NCI-H748 treated with DMSO at 0.1 percent for 48 hours (cell line): ENCODE measurements at regions not wholly inside any gene's neighbourhood (a gene's known extent, or its start where the extent isn't known, plus 50 kb on each side); places are given as distances from the start of the nearest gene placed in this dataset.

Experiments used
- DNase-seq: peaks from one replicate; lab custom pipeline; 2025; lab: John Stamatoyannopoulos, UW

GRCh38 chr20:60213126-60213893, 255.1 kb downstream of the CDH26 start:
- no peak for DNase-seq

GRCh38 chr20:60214901-60215815, 256.9 kb downstream of the CDH26 start:
- DNase-seq, result no peak

- DNase-seq, result no peak
Observed at GRCh38 chr20:60215816-60216730, 257.9 kb downstream of the CDH26 start.

GRCh38 chr20:60219231-60219630, 261.0 kb downstream of the CDH26 start:
- no peak for DNase-seq

- no peak for DNase-seq
Observed at GRCh38 chr20:60219984-60220562, 261.9 kb downstream of the CDH26 start.

- no peak for DNase-seq
Observed at GRCh38 chr20:60220706-60221105, 262.5 kb downstream of the CDH26 start.

GRCh38 chr20:60221593-60221992, 263.4 kb downstream of the CDH26 start:
- DNase-seq, result no peak

GRCh38 chr20:60222497-60222896, 264.3 kb downstream of the CDH26 start:
- DNase-seq, result no peak

- no peak for DNase-seq
Observed at GRCh38 chr20:60223174-60223573, 265.0 kb downstream of the CDH26 start.

- no peak for DNase-seq
Observed at GRCh38 chr20:60224914-60225313, 266.7 kb downstream of the CDH26 start.

GRCh38 chr20:60228255-60228654, 270.0 kb downstream of the CDH26 start:
- DNase-seq, result no peak

- no peak for DNase-seq
Observed at GRCh38 chr20:60232380-60232779, 274.2 kb downstream of the CDH26 start.

GRCh38 chr20:60233018-60233630, 274.9 kb downstream of the CDH26 start:
- DNase-seq, result no peak

- DNase-seq, result no peak
Observed at GRCh38 chr20:60236613-60237012, 278.4 kb downstream of the CDH26 start.

- no peak for DNase-seq
Observed at GRCh38 chr20:60237981-60238380, 279.8 kb downstream of the CDH26 start.

GRCh38 chr20:60238992-60239660, 280.9 kb downstream of the CDH26 start:
- no peak for DNase-seq

- no peak for DNase-seq
Observed at GRCh38 chr20:60239956-60240355, 281.7 kb downstream of the CDH26 start.

- DNase-seq, result no peak
Observed at GRCh38 chr20:60240415-60240814, 282.2 kb downstream of the CDH26 start.

- no peak for DNase-seq
Observed at GRCh38 chr20:60240986-60241385, 282.8 kb downstream of the CDH26 start.

- no peak for DNase-seq
Observed at GRCh38 chr20:60242836-60243505, 284.7 kb downstream of the CDH26 start.
